ENCODE measurements at regions not wholly inside any gene's neighbourhood (a gene's known extent, or its start where the extent isn't known, plus 50 kb on each side); places are given as distances from the start of the nearest gene placed in this dataset.

GRCh38 chr3:59268170-59268569 lies 218.3 kb upstream of the CFAP20DC start:
- Histone ChIP-seq H3K27me3 (ENCODE audit: control insufficient read depth, insufficient read depth, low read length) (no peaks in the 10 kb centered on the region), H3K4me3 (ENCODE audit: low read depth, low read length) (no peak overlapping the region), H3K36me3 (ENCODE audit: control insufficient read depth, insufficient read depth, low read length) (no peaks in the 10 kb centered on the region)
- DNase-seq (ENCODE audit: low read depth): no peak
- no peak for TF ChIP-seq CTCF (IDR thresholded peaks at IDR 0.05; ENCODE audit: insufficient read depth, low read length, poor library complexity, severe bottlenecking)

DNA sequence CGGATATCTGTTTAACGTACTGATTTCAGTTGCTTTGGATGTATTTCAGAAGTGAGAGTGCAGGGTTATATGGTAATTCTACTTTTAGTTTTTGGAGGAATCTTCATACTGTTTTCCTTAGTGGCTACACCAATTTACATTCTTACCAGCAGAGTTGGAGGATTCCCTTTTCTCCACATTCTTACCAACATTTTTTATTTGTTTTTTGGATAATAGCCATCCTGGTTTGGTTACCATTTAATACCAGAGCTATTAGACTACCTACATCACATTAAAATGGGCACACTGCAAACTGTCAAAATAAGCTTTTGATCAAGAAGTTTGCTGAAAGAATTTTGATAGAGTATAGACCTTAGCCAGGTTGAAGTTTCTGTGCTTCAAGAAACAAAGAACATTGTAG lies 217.2 kb upstream of the CFAP20DC start:
- no peak for DNase-seq (ENCODE audit: low read depth)
- Histone ChIP-seq H3K4me3 (ENCODE audit: low read depth, low read length) (no peak overlapping the region), H3K36me3 (ENCODE audit: control insufficient read depth, insufficient read depth, low read length) (no peaks in the 10 kb centered on the region), H3K27me3 (ENCODE audit: control insufficient read depth, insufficient read depth, low read length) (no peaks in the 10 kb centered on the region)
- TF ChIP-seq CTCF (IDR thresholded peaks at IDR 0.05; ENCODE audit: insufficient read depth, low read length, poor library complexity, severe bottlenecking): no peak

- no peaks in the 10 kb centered on the region for H3K36me3 ChIP-seq (ENCODE audit: control insufficient read depth, insufficient read depth, low read length)
- no peak overlapping the region for H3K4me3 ChIP-seq (ENCODE audit: low read depth, low read length)
- TF ChIP-seq CTCF (IDR thresholded peaks at IDR 0.05; ENCODE audit: insufficient read depth, low read length, poor library complexity, severe bottlenecking): no peak
- DNase-seq (ENCODE audit: low read depth): no peak
- H3K27me3 ChIP-seq (ENCODE audit: control insufficient read depth, insufficient read depth, low read length): no peaks in the 10 kb centered on the region
These were observed 216.7 kb upstream of the CFAP20DC start for GRCh38 chr3:59266551-59266950.

DNA sequence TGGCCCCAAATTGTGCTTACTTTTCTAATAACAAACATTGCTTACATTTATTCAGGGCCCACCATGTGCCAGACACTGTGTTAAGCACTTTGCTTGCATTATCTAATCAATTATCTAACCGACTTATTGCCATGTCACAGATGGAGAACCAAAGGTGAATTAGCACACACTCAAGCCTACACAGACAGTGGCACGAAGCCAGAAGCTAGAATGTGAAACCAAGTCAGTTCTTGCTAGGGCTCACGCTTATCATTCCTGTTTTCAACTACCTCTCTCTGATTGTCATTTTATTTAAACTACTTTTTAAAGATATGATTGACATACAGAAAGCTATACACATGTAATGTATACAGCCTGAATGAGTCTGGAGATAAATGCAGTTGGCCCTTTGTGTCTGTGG lies 215.7 kb upstream of the CFAP20DC start:
- Histone ChIP-seq H3K4me3 (ENCODE audit: low read depth, low read length) (no peak overlapping the region), H3K36me3 (ENCODE audit: control insufficient read depth, insufficient read depth, low read length) (no peaks in the 10 kb centered on the region), H3K27me3 (ENCODE audit: control insufficient read depth, insufficient read depth, low read length) (no peaks in the 10 kb centered on the region)
- no peak for DNase-seq (ENCODE audit: low read depth)
- no peak for TF ChIP-seq CTCF (IDR thresholded peaks at IDR 0.05; ENCODE audit: insufficient read depth, low read length, poor library complexity, severe bottlenecking)

DNA sequence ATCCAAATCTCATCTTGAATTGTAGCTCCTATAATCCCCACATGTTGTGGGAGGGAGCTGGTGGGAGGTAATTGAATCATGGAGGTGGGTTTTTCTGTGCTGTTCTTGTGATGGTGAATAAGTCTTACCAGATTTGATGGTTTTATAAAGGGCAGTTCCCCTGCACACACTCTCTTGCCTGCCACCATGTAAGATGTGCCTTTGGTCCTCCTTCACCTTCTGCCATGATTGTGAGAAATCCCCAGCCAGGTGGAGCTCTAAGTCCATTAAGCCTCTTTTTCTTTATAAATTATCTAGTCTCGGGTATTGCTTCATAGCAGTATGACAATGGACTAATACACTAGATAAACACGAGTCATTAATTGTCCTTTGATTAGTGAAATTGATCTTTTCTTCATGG lies 214.5 kb upstream of the CFAP20DC start:
- H3K27me3 ChIP-seq (ENCODE audit: control insufficient read depth, insufficient read depth, low read length): no peaks in the 10 kb centered on the region
- DNase-seq (ENCODE audit: low read depth): no peak
- no peaks in the 10 kb centered on the region for H3K36me3 ChIP-seq (ENCODE audit: control insufficient read depth, insufficient read depth, low read length)
- H3K4me3 ChIP-seq (ENCODE audit: low read depth, low read length): no peak overlapping the region
- no peak for TF ChIP-seq CTCF (IDR thresholded peaks at IDR 0.05; ENCODE audit: insufficient read depth, low read length, poor library complexity, severe bottlenecking)

- DNase-seq (ENCODE audit: low read depth): no peak
- no peak overlapping the region for H3K4me3 ChIP-seq (ENCODE audit: low read depth, low read length)
- no peak for TF ChIP-seq CTCF (IDR thresholded peaks at IDR 0.05; ENCODE audit: insufficient read depth, low read length, poor library complexity, severe bottlenecking)
- H3K36me3 ChIP-seq (ENCODE audit: control insufficient read depth, insufficient read depth, low read length): no peaks in the 10 kb centered on the region
- H3K27me3 ChIP-seq (ENCODE audit: control insufficient read depth, insufficient read depth, low read length): no peaks in the 10 kb centered on the region
These were observed 213.3 kb upstream of the CFAP20DC start for GRCh38 chr3:59263152-59263551.
